IMR-90 (cell line): ENCODE measurements at regions not wholly inside any gene's neighbourhood (a gene's known extent, or its start where the extent isn't known, plus 50 kb on each side); places are given as distances from the start of the nearest gene placed in this dataset.
A peak's percentile ranks its signal among the peaks of the same experiment; 100 is the strongest.

ENCODE experiments used
- ATAC-seq: fragments of 200-7000 bp; cut with Tn5 transposase; 2 replicates; pipeline ENCODE4 v1.9.1; 2020; ENCODE audit warnings: low read depth, mild to moderate bottlenecking, moderate library complexity
- BruUV-seq: library from RNA; stranded (reverse); fragments of 400-500 nt; replicated peaks from 2 replicates; lab custom pipeline; 2021; lab: Mats Ljungman, UMichigan
- CTCF ChIA-PET: fragments of 300-600 bp; formaldehyde crosslinking; extraction: SDS; loops from one replicate; lab custom pipeline; 2021; ENCODE audit warnings: antibody characterized with exemption; lab: Yijun Ruan, JAX
- POLR2A ChIA-PET: fragments of 300-600 bp; sonication (Branson Sonifier 250); formaldehyde crosslinking; loops from one replicate; lab custom pipeline; 2022; ENCODE audit warnings: antibody characterized with exemption; ENCODE audit not compliant: unreplicated experiment; lab: Charles Lee
- DNase-seq: peaks from one replicate; pipeline ENCODE4 v3.0.0; 2013
- H2AFZ ChIP-seq: replicated peaks from 2 replicates; pipeline ENCODE3; 2013; ENCODE audit warnings: low read length, mild to moderate bottlenecking; ENCODE audit not compliant: poor library complexity
- H2AK5ac ChIP-seq: 2 replicates; pipeline ENCODE4 v1.6.1; 2013; ENCODE audit warnings: low read depth, low read length, inconsistent platforms
- H2AK9ac ChIP-seq: replicated peaks from 2 replicates; pipeline ENCODE3; 2013; ENCODE audit warnings: mild to moderate bottlenecking, low read depth, low read length, moderate library complexity; ENCODE audit not compliant: poor library complexity
- H2BK120ac ChIP-seq: 2 replicates; pipeline ENCODE4 v1.6.1; 2013; ENCODE audit warnings: low read depth, low read length, inconsistent platforms
- H2BK15ac ChIP-seq: 3 replicates; pipeline ENCODE4 v1.6.1; 2013; ENCODE audit warnings: low read depth, low read length, inconsistent platforms
- H2BK20ac ChIP-seq: 2 replicates; pipeline ENCODE4 v1.6.1; 2013; ENCODE audit warnings: low read depth, mild to moderate bottlenecking, inconsistent platforms, low read length, moderate library complexity
- H2BK5ac ChIP-seq: 2 replicates; pipeline ENCODE4 v1.6.1; 2013; ENCODE audit warnings: mild to moderate bottlenecking, low read depth, low read length, inconsistent platforms; ENCODE audit not compliant: poor library complexity, severe bottlenecking
- H3K14ac ChIP-seq: replicated peaks from 2 replicates; pipeline ENCODE4 v1.6.1; 2013; ENCODE audit warnings: low read depth, low read length, inconsistent platforms
- H3K18ac ChIP-seq: 2 replicates; pipeline ENCODE4 v1.6.1; 2013; ENCODE audit warnings: low read depth, low read length, control low read depth
- H3K23ac ChIP-seq: 2 replicates; pipeline ENCODE4 v1.6.1; 2013; ENCODE audit warnings: low read depth, low read length, inconsistent platforms
- H3K27ac ChIP-seq: 2 replicates; pipeline ENCODE4 v1.5.1; 2013; ENCODE audit warnings: mild to moderate bottlenecking, control low read depth, low read length; ENCODE audit not compliant: insufficient read depth
- H3K27me3 ChIP-seq: 2 replicates; pipeline ENCODE4 v1.6.1; 2013; ENCODE audit warnings: low read length; ENCODE audit not compliant: control insufficient read depth, insufficient read depth
- H3K36me3 ChIP-seq: 2 replicates; pipeline ENCODE4 v1.6.1; 2013; ENCODE audit warnings: low read length, mixed read lengths; ENCODE audit not compliant: control insufficient read depth, insufficient read depth
- H3K4ac ChIP-seq: 2 replicates; pipeline ENCODE4 v1.6.1; 2013; ENCODE audit warnings: low read depth, low read length, inconsistent platforms
- H3K4me1 ChIP-seq: 2 replicates; pipeline ENCODE4 v1.6.1; 2013; ENCODE audit warnings: low read length, mixed read lengths; ENCODE audit not compliant: control insufficient read depth, insufficient read depth
- H3K4me2 ChIP-seq: 2 replicates; pipeline ENCODE4 v1.6.1; 2013; ENCODE audit warnings: low read depth, mild to moderate bottlenecking, control low read depth, low read length, moderate library complexity
- H3K4me3 ChIP-seq: 2 replicates; pipeline ENCODE4 v1.5.1; 2013; ENCODE audit warnings: low read depth, mild to moderate bottlenecking, control low read depth, low read length, moderate library complexity; ENCODE audit not compliant: insufficient read depth
- H3K56ac ChIP-seq: 2 replicates; pipeline ENCODE4 v1.6.1; 2013; ENCODE audit warnings: low read length, inconsistent platforms; ENCODE audit not compliant: insufficient read depth; ENCODE audit errors: extremely low read depth
- H3K79me1 ChIP-seq, 2 experiments: 2 replicates each; pipeline ENCODE4 v1.6.1; 2013; ENCODE audit warnings: low read length in 2 of 2, inconsistent platforms in 1 of 2, low read depth in 1 of 2
- H3K9ac ChIP-seq: 2 replicates; pipeline ENCODE4 v1.6.1; 2013; ENCODE audit warnings: low read depth, low read length, control low read depth
- H3K9me1 ChIP-seq: 2 replicates; pipeline ENCODE4 v1.6.1; 2013; ENCODE audit warnings: low read length, inconsistent platforms; ENCODE audit not compliant: insufficient read depth
- H3K9me3 ChIP-seq: 2 replicates; pipeline ENCODE4 v1.6.1; 2013; ENCODE audit warnings: low read length; ENCODE audit not compliant: control insufficient read depth, insufficient read depth
- H4K20me1 ChIP-seq: 2 replicates; pipeline ENCODE4 v1.6.1; 2013; ENCODE audit warnings: low read length, inconsistent platforms; ENCODE audit not compliant: insufficient read depth
- H4K5ac ChIP-seq: 2 replicates; pipeline ENCODE4 v1.6.1; 2013; ENCODE audit warnings: mild to moderate bottlenecking, low read depth, low read length, control low read depth
- H4K8ac ChIP-seq, 2 experiments: 2 replicates each; pipeline ENCODE4 v1.6.1; 2013; ENCODE audit warnings: low read depth in 2 of 2, low read length in 2 of 2, control low read depth in 1 of 2, inconsistent platforms in 1 of 2
- H4K91ac ChIP-seq: 2 replicates; pipeline ENCODE4 v1.6.1; 2013; ENCODE audit warnings: low read depth, low read length, inconsistent platforms; ENCODE audit not compliant: insufficient read depth
- BHLHE40 ChIP-seq: fragments of 150-350 bp; IDR thresholded peaks from 2 replicates; pipeline ENCODE4 v1.6.1; 2016; ENCODE audit warnings: mild to moderate bottlenecking, low read depth, low read length
- MAFK ChIP-seq: IDR thresholded peaks from 2 replicates; pipeline ENCODE4 v1.6.1; 2012; ENCODE audit warnings: low read depth, low read length, improper control_type of control experiment
- MXI1 ChIP-seq: IDR thresholded peaks from 2 replicates; pipeline ENCODE4 v1.6.1; 2012; ENCODE audit warnings: low read depth, mild to moderate bottlenecking, low read length, moderate library complexity, borderline replicate concordance
- NFE2L2 ChIP-seq: fragments of 150-350 bp; IDR thresholded peaks from 2 replicates; pipeline ENCODE4 v1.6.1; 2016; ENCODE audit warnings: low read depth, mild to moderate bottlenecking, low read length
- RCOR1 ChIP-seq: IDR thresholded peaks from 2 replicates; pipeline ENCODE4 v1.6.1; 2012; ENCODE audit warnings: mild to moderate bottlenecking, low read length, improper control_type of control experiment; ENCODE audit not compliant: insufficient replicate concordance
- RFX5 ChIP-seq: IDR thresholded peaks from 2 replicates; pipeline ENCODE4 v1.8.0; 2012; ENCODE audit warnings: low read depth, mild to moderate bottlenecking, low read length, moderate library complexity
- SMC3 ChIP-seq: fragments of 150-350 bp; IDR thresholded peaks from 2 replicates; pipeline ENCODE4 v1.6.1; 2016; ENCODE audit warnings: low read depth, mild to moderate bottlenecking, antibody characterized with exemption, low read length, moderate library complexity
- WGBS, 2 experiments: methylation state at CpG; one replicate each; pipeline versions ENCODE4 v1.1.5 to v1.1.7; 2013; ENCODE audit warnings: missing lambda C conversion rate in 2 of 2; ENCODE audit not compliant: insufficient read length in 1 of 2; ENCODE audit errors: extremely low coverage in 2 of 2; 5-methylcytosine and 5-hydroxymethylcytosine counted together
- dilution Hi-C: fragments of 300-500 bp; cut with HindIII; formaldehyde crosslinking; loops from one replicate; pipeline ENCODE4 v1.14.3; 2018; ENCODE audit warnings: low sequenced_read_pairs; ENCODE audit not compliant: unreplicated experiment
- in situ Hi-C: fragments of 300-500 bp; cut with MboI; formaldehyde crosslinking; loops from 3 replicates; pipeline ENCODE4 v1.14.3; 2019; ENCODE audit warnings: low sequenced_read_pairs, inconsistent platforms, mixed read lengths
- intact Hi-C: fragments of 100-400 bp; cut with micrococcal nuclease; formaldehyde crosslinking; loops from 2 replicates; pipeline ENCODE4 v1.10.0; 2022

DNA sequence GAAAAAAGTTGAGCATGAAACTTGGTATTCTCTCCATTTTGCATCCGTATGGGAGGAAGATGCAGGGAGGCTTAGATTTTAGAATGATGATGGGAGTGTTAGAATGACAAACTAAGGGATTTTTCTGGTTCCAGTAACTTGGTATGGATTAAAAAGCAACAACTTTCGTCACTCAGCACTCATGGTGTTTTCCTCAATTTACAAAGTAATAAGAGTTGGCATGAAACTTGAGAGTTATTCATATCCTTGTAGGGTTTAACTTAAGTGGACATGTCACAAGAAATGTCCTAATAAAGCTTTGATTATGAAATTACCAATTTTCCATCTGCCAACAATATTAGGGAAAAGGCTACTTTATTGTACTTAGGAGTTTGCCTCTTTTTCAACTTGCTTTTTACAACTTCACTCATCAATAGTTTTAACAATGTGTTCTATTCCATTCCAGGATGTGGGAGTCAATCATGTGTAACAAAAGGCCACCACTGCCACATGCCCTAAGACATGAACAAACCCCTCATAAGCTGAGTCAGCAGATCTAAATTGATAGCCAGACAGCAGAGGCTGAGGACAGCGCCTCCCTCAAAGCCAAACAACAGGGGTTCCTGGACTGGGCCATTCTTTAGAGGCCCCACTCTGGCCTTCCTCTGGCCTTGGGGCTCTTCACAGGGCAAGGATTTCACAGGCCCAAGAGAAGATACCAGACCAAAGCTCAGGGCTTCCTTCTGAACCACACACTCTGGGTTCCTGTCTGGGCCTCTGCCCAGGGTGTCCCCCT lies 265.8 kb downstream of the TNS1 start:
- ChIA-PET CTCF (no interaction called here), POLR2A (no interaction called here)
- H3K9me3 ChIP-seq, result no peaks in the 10 kb centered on the region
- no peak overlapping the region for H2AK9ac ChIP-seq
- H3K56ac ChIP-seq, result no peak overlapping the region
- H3K4me3 ChIP-seq, result no peak overlapping the region
- no peak overlapping the region for H3K23ac ChIP-seq
- no peaks in the 10 kb centered on the region for H4K20me1 ChIP-seq
- no peak overlapping the region for H2AFZ ChIP-seq
- ATAC-seq (no peak), DNase-seq (no peak)
- no peak overlapping the region for H3K14ac ChIP-seq
- H2BK15ac ChIP-seq, result no peak overlapping the region
- 100% methylated on average over 1 of the region's 3 CpGs; no CpG with 5 or more reads in 1 of the 2 experiments for WGBS, 2 experiments
- peaks cover 11% of the 10 kb centered on the region for H3K4me1 ChIP-seq
- dilution Hi-C loops (no loop called here), in situ Hi-C loops (no loop called here), intact Hi-C loops (no loop called here)
- H3K27me3 ChIP-seq, result no peaks in the 10 kb centered on the region
- no peak overlapping the region for H2BK120ac ChIP-seq
- H4K91ac ChIP-seq, result no peak overlapping the region
- H2BK20ac ChIP-seq, result no peak overlapping the region
- H3K9me1 ChIP-seq, result peaks cover 4% of the 10 kb centered on the region; the same call in 1 of the 2 replicates
- no peak overlapping the region for H3K9ac ChIP-seq
- no peak overlapping the region for H3K4me2 ChIP-seq
- no peaks in the 10 kb centered on the region for H3K79me1 ChIP-seq
- no peak for TF ChIP-seq BHLHE40
- TF ChIP-seq MXI1, result no peak
- TF ChIP-seq RFX5, result no peak
- TF ChIP-seq MAFK, result peak; percentile 97
- no peak for TF ChIP-seq SMC3
- no peak for TF ChIP-seq NFE2L2
- no peak for TF ChIP-seq RCOR1
- H2AK5ac ChIP-seq, result no peak overlapping the region
- no peaks in the 10 kb centered on the region for H3K36me3 ChIP-seq
- no TSS peak for BruUV-seq
- H3K27ac ChIP-seq, result no peak overlapping the region
- H4K5ac ChIP-seq, result no peak overlapping the region
- H3K18ac ChIP-seq, result no peak overlapping the region; the same call in 1 of the 2 replicates
- H4K8ac ChIP-seq, result no peak overlapping the region
- no peak overlapping the region for H3K4ac ChIP-seq
- no peak overlapping the region for H2BK5ac ChIP-seq
